WTC11 (cell line): ENCODE measurements at regions not wholly inside any gene's neighbourhood (a gene's known extent, or its start where the extent isn't known, plus 50 kb on each side); places are given as distances from the start of the nearest gene placed in this dataset.

Experiments
- ATAC-seq: fragments of 200-7000 bp; cut with Tn5 transposase; 2 replicates; pipeline ENCODE4 v1.10.0; 2021; ENCODE audit warnings: mild to moderate bottlenecking, moderate library complexity
- CTCF ChIA-PET: fragments of 300-600 bp; sonication (Branson Sonifier 250); formaldehyde crosslinking; loops from one replicate; lab custom pipeline; 2021; ENCODE audit warnings: antibody characterized with exemption; lab: Charles Lee
- POLR2A ChIA-PET: fragments of 350-600 bp; sonication (Branson Sonifier 250); formaldehyde crosslinking; loops from one replicate; lab custom pipeline; 2021; ENCODE audit warnings: antibody characterized with exemption; lab: Charles Lee
- DNase-seq: peaks from one replicate; pipeline ENCODE4 v3.0.0; 2021; ENCODE audit warnings: low spot score
- H3K27ac Mint-ChIP-seq: 2 replicates; pipeline ENCODE4 v1.8.0; 2021; ENCODE audit warnings: mixed read lengths
- H3K27me3 Mint-ChIP-seq: 2 replicates; pipeline ENCODE4 v1.8.0; 2021; ENCODE audit warnings: low read depth, mild to moderate bottlenecking, moderate library complexity, mixed read lengths
- H3K36me3 Mint-ChIP-seq: 2 replicates; pipeline ENCODE4 v1.8.0; 2021; ENCODE audit warnings: mixed read lengths
- H3K4me1 Mint-ChIP-seq: 2 replicates; pipeline ENCODE4 v1.8.0; 2022; ENCODE audit warnings: mixed read lengths
- H3K4me3 Mint-ChIP-seq: 2 replicates; pipeline ENCODE4 v1.8.0; 2021; ENCODE audit warnings: mild to moderate bottlenecking, moderate library complexity, mixed read lengths
- H3K9me3 Mint-ChIP-seq: 2 replicates; pipeline ENCODE4 v1.8.0; 2021; ENCODE audit warnings: mixed read lengths
- ATF2 ChIP-seq: sonication (generic); formaldehyde crosslinking; IDR thresholded peaks from 2 replicates; pipeline ENCODE4 v1.8.1; 2022; ENCODE audit warnings: low read depth, missing genetic modification reagents, borderline replicate concordance
- CREM ChIP-seq: sonication (generic); formaldehyde crosslinking; IDR thresholded peaks from 2 replicates; pipeline ENCODE4 v1.8.1; 2022; ENCODE audit warnings: mild to moderate bottlenecking, missing genetic modification reagents, moderate library complexity
- E2F1 ChIP-seq: sonication (generic); formaldehyde crosslinking; IDR thresholded peaks from 2 replicates; pipeline ENCODE4 v1.8.0; 2022; ENCODE audit warnings: mild to moderate bottlenecking, missing genetic modification reagents
- GRHL2 ChIP-seq: fragments of 250-450 bp; sonication (Bioruptor Pico); IDR thresholded peaks from 2 replicates; pipeline ENCODE4 v1.8.0; 2022; ENCODE audit warnings: mild to moderate bottlenecking, moderate library complexity; ENCODE audit not compliant: insufficient replicate concordance, severe bottlenecking
- GTF2I ChIP-seq: fragments of 250-450 bp; sonication (Bioruptor Pico); conservative IDR thresholded peaks from 2 replicates; pipeline ENCODE4 v1.4.0; 2021; ENCODE audit warnings: mild to moderate bottlenecking
- HMGA2 ChIP-seq: fragments of 250-450 bp; sonication (Bioruptor Pico); IDR thresholded peaks from 2 replicates; pipeline ENCODE4 v1.4.0; 2021; ENCODE audit warnings: mild to moderate bottlenecking, moderate library complexity
- IRF1 ChIP-seq: sonication (generic); formaldehyde crosslinking; IDR thresholded peaks from 2 replicates; pipeline ENCODE4 v1.8.0; 2023; ENCODE audit warnings: missing genetic modification reagents
- IRF2 ChIP-seq: sonication (generic); formaldehyde crosslinking; IDR thresholded peaks from 2 replicates; pipeline ENCODE4 v1.8.0; 2022; ENCODE audit warnings: low read depth, missing genetic modification reagents, borderline replicate concordance
- JUN ChIP-seq: sonication (generic); formaldehyde crosslinking; IDR thresholded peaks from 2 replicates; pipeline ENCODE4 v1.8.0; 2023; ENCODE audit warnings: mild to moderate bottlenecking, missing genetic modification reagents
- NFYB ChIP-seq: sonication (generic); formaldehyde crosslinking; conservative IDR thresholded peaks from 2 replicates; pipeline ENCODE4 v1.8.0; 2022; ENCODE audit warnings: low read depth, missing genetic modification reagents
- NR3C1 ChIP-seq: sonication (generic); formaldehyde crosslinking; conservative IDR thresholded peaks from 2 replicates; pipeline ENCODE4 v1.8.1; 2023; ENCODE audit warnings: low read depth, mild to moderate bottlenecking, missing genetic modification reagents
- OVOL2 ChIP-seq: fragments of 250-450 bp; sonication (Bioruptor Pico); IDR thresholded peaks from 2 replicates; pipeline ENCODE4 v1.9.0; 2021; ENCODE audit warnings: mild to moderate bottlenecking, borderline replicate concordance
- SMAD4 ChIP-seq: sonication (generic); formaldehyde crosslinking; IDR thresholded peaks from 2 replicates; pipeline ENCODE4 v1.8.0; 2022; ENCODE audit warnings: mild to moderate bottlenecking, missing genetic modification reagents
- TEAD1 ChIP-seq: sonication (generic); formaldehyde crosslinking; IDR thresholded peaks from 2 replicates; pipeline ENCODE4 v1.8.0; 2022; ENCODE audit warnings: mild to moderate bottlenecking, missing genetic modification reagents
- USF2 ChIP-seq: sonication (generic); formaldehyde crosslinking; IDR thresholded peaks from 2 replicates; pipeline ENCODE4 v1.8.1; 2023; ENCODE audit warnings: mild to moderate bottlenecking, missing genetic modification reagents, moderate library complexity
- ZNF416 ChIP-seq: fragments of 250-450 bp; sonication (Bioruptor Pico); IDR thresholded peaks from 2 replicates; pipeline ENCODE4 v1.9.0; 2021; ENCODE audit warnings: mild to moderate bottlenecking, inconsistent platforms
- TF ChIP-seq, protein P1 (sequence below): sonication (generic); formaldehyde crosslinking; IDR thresholded peaks from 2 replicates; pipeline ENCODE4 v1.8.0; 2022; ENCODE audit warnings: mild to moderate bottlenecking, missing genetic modification reagents
- TF ChIP-seq, protein P2 (sequence below): sonication (generic); formaldehyde crosslinking; IDR thresholded peaks from 2 replicates; pipeline ENCODE4 v1.8.1; 2022; ENCODE audit warnings: low read depth, mild to moderate bottlenecking, moderate library complexity, missing genetic modification reagents, borderline replicate concordance
- TF ChIP-seq, protein P3 (sequence below): sonication (generic); formaldehyde crosslinking; conservative IDR thresholded peaks from 2 replicates; pipeline ENCODE4 v1.8.1; 2022; ENCODE audit warnings: mild to moderate bottlenecking, missing genetic modification reagents
- TF ChIP-seq, protein P4 (sequence below): sonication (generic); formaldehyde crosslinking; IDR thresholded peaks from 2 replicates; pipeline ENCODE4 v1.8.1; 2022; ENCODE audit warnings: mild to moderate bottlenecking, moderate library complexity, missing genetic modification reagents
- TF ChIP-seq, protein P5 (sequence below): sonication (generic); formaldehyde crosslinking; IDR thresholded peaks from 2 replicates; pipeline ENCODE4 v1.8.1; 2023; ENCODE audit warnings: mild to moderate bottlenecking, missing genetic modification reagents, moderate library complexity
- TF ChIP-seq, protein P6 (sequence below): sonication (generic); formaldehyde crosslinking; IDR thresholded peaks from 2 replicates; pipeline ENCODE4 v1.8.1; 2022; ENCODE audit warnings: missing genetic modification reagents, borderline replicate concordance
- TF ChIP-seq, protein P7 (sequence below): fragments of 250-450 bp; sonication (Bioruptor Pico); IDR thresholded peaks from 2 replicates; pipeline ENCODE4 v2.1.2; 2022; ENCODE audit warnings: mild to moderate bottlenecking, moderate library complexity

- no peak for DNase-seq
- H3K36me3 Mint-ChIP-seq: no peaks in the 10 kb centered on the region
- H3K9me3 Mint-ChIP-seq: no peaks in the 10 kb centered on the region
- TF ChIP-seq TEAD1 (CRISPR knock-in tag) (no peak), SMAD4 (CRISPR knock-in tag) (no peak), ZNF416 (no peak), E2F1 (no peak), GRHL2 (no peak), ATF2 (CRISPR knock-in tag) (no peak), USF2 (CRISPR knock-in tag) (no peak), OVOL2 (CRISPR knock-in tag) (no peak)
- TF ChIP-seq, protein P1, sequence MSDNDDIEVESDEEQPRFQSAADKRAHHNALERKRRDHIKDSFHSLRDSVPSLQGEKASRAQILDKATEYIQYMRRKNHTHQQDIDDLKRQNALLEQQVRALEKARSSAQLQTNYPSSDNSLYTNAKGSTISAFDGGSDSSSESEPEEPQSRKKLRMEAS (CRISPR knock-in tag): no peak
- TF ChIP-seq, all 79 proteins: peak for 0
- Mint-ChIP-seq H3K27me3 (no peaks in the 10 kb centered on the region; the same call in 1 of the 2 replicates), H3K4me3 (no peak overlapping the region), H3K4me1 (peaks cover 9% of the 10 kb centered on the region; the same call in 1 of the 2 replicates), H3K27ac (no peak overlapping the region)
- ATAC-seq: no peak
- CTCF ChIA-PET: no interaction called here
- POLR2A ChIA-PET: no interaction called here
Measured at GRCh38 chr5:68432682-68433081, 217.1 kb downstream of the PIK3R1 start.

DNA sequence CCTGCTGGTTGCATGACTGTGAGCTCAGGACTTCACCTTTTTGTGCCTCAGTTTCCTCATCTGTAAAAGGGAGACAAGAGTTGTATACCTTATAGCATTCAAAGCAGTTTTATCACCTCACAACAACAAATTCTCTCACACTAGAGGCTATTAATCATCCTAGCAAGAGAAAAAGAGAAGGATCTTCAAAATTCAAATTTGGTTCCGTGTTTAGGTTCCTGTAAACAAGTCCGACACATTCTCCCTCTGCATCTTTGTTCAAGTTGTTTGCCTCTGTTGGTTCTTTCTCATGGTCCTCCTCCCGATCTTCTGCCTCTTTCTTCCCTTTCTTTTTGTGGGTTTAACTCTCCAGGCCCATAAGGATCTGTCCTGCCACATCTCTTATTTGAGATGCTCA lies 218.0 kb downstream of the PIK3R1 start:
- POLR2A ChIA-PET: no interaction called here
- no peaks in the 10 kb centered on the region for H3K9me3 Mint-ChIP-seq
- ATAC-seq (no peak), DNase-seq (no peak)
- CTCF ChIA-PET: no interaction called here
- TF ChIP-seq, protein P2, sequence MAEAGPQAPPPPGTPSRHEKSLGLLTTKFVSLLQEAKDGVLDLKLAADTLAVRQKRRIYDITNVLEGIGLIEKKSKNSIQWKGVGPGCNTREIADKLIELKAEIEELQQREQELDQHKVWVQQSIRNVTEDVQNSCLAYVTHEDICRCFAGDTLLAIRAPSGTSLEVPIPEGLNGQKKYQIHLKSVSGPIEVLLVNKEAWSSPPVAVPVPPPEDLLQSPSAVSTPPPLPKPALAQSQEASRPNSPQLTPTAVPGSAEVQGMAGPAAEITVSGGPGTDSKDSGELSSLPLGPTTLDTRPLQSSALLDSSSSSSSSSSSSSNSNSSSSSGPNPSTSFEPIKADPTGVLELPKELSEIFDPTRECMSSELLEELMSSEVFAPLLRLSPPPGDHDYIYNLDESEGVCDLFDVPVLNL (CRISPR knock-in tag): no peak
- TF ChIP-seq, protein P3, sequence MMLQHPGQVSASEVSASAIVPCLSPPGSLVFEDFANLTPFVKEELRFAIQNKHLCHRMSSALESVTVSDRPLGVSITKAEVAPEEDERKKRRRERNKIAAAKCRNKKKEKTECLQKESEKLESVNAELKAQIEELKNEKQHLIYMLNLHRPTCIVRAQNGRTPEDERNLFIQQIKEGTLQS: no peak
- TF ChIP-seq, protein P4, sequence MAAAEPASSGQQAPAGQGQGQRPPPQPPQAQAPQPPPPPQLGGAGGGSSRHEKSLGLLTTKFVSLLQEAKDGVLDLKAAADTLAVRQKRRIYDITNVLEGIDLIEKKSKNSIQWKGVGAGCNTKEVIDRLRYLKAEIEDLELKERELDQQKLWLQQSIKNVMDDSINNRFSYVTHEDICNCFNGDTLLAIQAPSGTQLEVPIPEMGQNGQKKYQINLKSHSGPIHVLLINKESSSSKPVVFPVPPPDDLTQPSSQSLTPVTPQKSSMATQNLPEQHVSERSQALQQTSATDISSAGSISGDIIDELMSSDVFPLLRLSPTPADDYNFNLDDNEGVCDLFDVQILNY (CRISPR knock-in tag): no peak
- TF ChIP-seq CREM (CRISPR knock-in tag) (no peak), NFYB (CRISPR knock-in tag) (no peak), IRF1 (CRISPR knock-in tag) (no peak), E2F1 (no peak), HMGA2 (CRISPR knock-in tag) (no peak), TEAD1 (CRISPR knock-in tag) (no peak), GTF2I (CRISPR knock-in tag) (no peak), IRF2 (no peak), JUN (CRISPR knock-in tag) (no peak), NR3C1 (CRISPR knock-in tag) (no peak)
- TF ChIP-seq, protein P5, sequence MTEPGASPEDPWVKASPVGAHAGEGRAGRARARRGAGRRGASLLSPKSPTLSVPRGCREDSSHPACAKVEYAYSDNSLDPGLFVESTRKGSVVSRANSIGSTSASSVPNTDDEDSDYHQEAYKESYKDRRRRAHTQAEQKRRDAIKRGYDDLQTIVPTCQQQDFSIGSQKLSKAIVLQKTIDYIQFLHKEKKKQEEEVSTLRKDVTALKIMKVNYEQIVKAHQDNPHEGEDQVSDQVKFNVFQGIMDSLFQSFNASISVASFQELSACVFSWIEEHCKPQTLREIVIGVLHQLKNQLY: no peak
- TF ChIP-seq, protein P6, sequence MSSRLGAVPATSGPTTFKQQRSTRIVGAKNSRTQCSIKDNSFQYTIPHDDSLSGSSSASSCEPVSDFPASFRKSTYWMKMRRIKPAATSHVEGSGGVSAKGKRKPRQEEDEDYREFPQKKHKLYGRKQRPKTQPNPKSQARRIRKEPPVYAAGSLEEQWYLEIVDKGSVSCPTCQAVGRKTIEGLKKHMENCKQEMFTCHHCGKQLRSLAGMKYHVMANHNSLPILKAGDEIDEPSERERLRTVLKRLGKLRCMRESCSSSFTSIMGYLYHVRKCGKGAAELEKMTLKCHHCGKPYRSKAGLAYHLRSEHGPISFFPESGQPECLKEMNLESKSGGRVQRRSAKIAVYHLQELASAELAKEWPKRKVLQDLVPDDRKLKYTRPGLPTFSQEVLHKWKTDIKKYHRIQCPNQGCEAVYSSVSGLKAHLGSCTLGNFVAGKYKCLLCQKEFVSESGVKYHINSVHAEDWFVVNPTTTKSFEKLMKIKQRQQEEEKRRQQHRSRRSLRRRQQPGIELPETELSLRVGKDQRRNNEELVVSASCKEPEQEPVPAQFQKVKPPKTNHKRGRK (CRISPR knock-in tag): no peak
- TF ChIP-seq, protein P7, sequence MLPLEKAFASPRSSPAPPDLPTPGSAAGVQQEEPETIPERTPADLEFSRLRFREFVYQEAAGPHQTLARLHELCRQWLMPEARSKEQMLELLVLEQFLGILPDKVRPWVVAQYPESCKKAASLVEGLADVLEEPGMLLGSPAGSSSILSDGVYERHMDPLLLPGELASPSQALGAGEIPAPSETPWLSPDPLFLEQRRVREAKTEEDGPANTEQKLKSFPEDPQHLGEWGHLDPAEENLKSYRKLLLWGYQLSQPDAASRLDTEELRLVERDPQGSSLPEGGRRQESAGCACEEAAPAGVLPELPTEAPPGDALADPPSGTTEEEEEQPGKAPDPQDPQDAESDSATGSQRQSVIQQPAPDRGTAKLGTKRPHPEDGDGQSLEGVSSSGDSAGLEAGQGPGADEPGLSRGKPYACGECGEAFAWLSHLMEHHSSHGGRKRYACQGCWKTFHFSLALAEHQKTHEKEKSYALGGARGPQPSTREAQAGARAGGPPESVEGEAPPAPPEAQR (CRISPR knock-in tag): no peak
- no peaks in the 10 kb centered on the region; the same call in 1 of the 2 replicates for H3K27me3 Mint-ChIP-seq
- no peak overlapping the region for H3K4me3 Mint-ChIP-seq
- H3K4me1 Mint-ChIP-seq: peaks cover 8% of the 10 kb centered on the region; the same call in 1 of the 2 replicates
- no peak overlapping the region for H3K27ac Mint-ChIP-seq
- H3K36me3 Mint-ChIP-seq: no peaks in the 10 kb centered on the region
